ENCODE measurements at regions not wholly inside any gene's neighbourhood (a gene's known extent, or its start where the extent isn't known, plus 50 kb on each side); places are given as distances from the start of the nearest gene placed in this dataset.
A peak's percentile ranks its signal among the peaks of the same experiment; 100 is the strongest.

DNA sequence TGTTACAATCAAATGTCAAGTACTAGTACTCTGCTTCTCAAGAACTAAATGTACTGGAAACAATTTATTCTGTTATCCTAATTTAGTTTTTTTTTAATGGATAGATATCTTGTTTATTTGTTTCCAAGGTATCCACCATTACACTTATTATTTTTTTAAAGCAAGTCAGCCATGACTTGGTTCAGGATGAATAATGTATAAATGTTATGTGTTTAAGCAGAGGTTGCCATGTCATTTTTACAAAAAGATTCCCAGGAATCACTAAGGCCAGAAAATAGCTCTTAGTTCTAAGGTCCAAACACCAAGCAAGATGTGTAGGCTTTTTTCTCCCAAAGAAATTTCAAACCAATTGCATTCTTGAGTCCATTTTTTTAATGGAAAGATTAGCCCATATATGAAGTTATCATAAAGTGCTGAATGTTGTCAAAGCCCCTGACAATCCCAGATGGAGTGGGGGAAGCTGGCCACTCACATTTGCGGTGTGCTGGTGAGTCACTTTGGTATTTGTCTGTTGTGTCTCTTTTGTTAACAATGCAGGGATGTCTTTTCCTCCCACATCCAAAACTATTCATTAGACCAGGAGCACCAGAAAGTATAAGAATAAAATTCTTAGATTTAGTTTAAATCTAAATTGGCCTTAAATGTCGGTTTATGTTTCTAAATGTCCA lies 158.9 kb downstream of the COL6A3 start:
- TF ChIP-seq EZH2 (IDR thresholded peaks at IDR 0.05) (no peak), FOXP2 (optimal IDR thresholded peaks at IDR 0.05; ENCODE audit: control extremely low read depth, extremely low read length, insufficient read depth) (no peak), POLR2AphosphoS5 (IDR thresholded peaks at IDR 0.05; ENCODE audit: borderline replicate concordance, low read depth, low read length) (no peak)

DNA sequence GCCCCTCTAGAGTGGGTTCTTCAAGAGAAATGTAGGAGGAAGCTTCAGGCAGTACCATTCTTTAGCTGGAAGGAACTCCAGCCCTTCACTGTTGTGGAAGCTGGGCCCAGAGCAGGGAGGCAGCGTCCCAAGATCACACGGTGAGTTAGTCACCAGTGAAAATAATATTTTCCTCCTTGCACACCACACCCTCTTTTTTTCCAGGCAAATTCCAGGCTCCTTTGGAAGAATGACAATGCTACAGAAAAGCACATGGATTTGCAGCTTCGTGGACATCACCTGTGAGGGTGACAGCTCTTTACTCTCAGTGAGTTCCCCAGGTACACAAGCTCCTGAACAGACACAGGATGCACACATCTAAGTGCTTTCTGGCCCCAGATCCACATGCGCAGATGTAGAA lies 157.1 kb downstream of the COL6A3 start:
- Histone ChIP-seq H3K27ac (no peak overlapping the region), H3K9me3 (ENCODE audit: low read depth, low read length) (no peaks in the 10 kb centered on the region), H3K36me3 (ENCODE audit: insufficient read depth, low read length) (no peaks in the 10 kb centered on the region), H3K9ac (ENCODE audit: insufficient read length) (no peak overlapping the region), H3K4me3 (no peak overlapping the region)
- DNase-seq (ENCODE audit: low read depth, low spot score): no peak
- TF ChIP-seq POLR2AphosphoS5 (IDR thresholded peaks at IDR 0.05; ENCODE audit: borderline replicate concordance, low read depth, low read length) (no peak), FOXP2 (optimal IDR thresholded peaks at IDR 0.05; ENCODE audit: control extremely low read depth, extremely low read length, insufficient read depth) (no peak), EZH2 (IDR thresholded peaks at IDR 0.05) (no peak)

More for the DNA sequence above, 158.9 kb downstream of the COL6A3 start:
- Histone ChIP-seq H3K4me3 (no peak overlapping the region), H3K36me3 (ENCODE audit: insufficient read depth, low read length) (no peaks in the 10 kb centered on the region), H3K9ac (ENCODE audit: insufficient read length) (no peak overlapping the region), H3K27ac (no peak overlapping the region), H3K9me3 (ENCODE audit: low read depth, low read length) (no peaks in the 10 kb centered on the region)
- no peak for DNase-seq (ENCODE audit: low read depth, low spot score)

DNA sequence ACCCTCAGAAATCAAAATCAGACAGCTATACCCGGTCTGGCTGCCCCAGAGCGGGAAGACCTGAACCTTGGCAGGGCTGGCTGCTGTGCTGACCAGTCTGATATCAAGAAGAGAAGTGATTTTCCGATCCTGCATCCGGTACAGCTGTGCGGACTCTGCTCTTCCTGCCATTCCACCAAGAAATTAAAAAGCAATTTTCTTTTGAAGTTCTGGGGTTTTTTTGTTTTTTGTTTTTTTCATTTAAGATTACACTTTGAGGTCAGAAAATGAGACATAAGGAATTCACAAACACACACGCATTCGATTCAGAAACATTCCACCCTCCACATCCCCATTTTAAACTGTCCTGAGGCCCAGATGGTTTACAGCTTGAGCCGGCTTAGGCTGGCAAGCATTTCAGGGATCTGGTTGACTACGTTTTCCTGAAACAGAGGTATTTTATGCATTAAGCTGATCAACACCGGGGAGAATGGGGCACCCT lies 156.5 kb downstream of the COL6A3 start:
- DNase-seq (ENCODE audit: low read depth, low spot score): no peak
- Histone ChIP-seq H3K9ac (ENCODE audit: insufficient read length) (no peak overlapping the region), H3K27ac (peak overlapping the region; percentile 55), H3K4me3 (no peak overlapping the region), H3K36me3 (ENCODE audit: insufficient read depth, low read length) (no peaks in the 10 kb centered on the region), H3K9me3 (ENCODE audit: low read depth, low read length) (no peaks in the 10 kb centered on the region)
- TF ChIP-seq FOXP2 (optimal IDR thresholded peaks at IDR 0.05; ENCODE audit: control extremely low read depth, extremely low read length, insufficient read depth): no peak
- no peak for TF ChIP-seq POLR2AphosphoS5 (IDR thresholded peaks at IDR 0.05; ENCODE audit: borderline replicate concordance, low read depth, low read length)
- TF ChIP-seq EZH2 (IDR thresholded peaks at IDR 0.05): no peak

DNA sequence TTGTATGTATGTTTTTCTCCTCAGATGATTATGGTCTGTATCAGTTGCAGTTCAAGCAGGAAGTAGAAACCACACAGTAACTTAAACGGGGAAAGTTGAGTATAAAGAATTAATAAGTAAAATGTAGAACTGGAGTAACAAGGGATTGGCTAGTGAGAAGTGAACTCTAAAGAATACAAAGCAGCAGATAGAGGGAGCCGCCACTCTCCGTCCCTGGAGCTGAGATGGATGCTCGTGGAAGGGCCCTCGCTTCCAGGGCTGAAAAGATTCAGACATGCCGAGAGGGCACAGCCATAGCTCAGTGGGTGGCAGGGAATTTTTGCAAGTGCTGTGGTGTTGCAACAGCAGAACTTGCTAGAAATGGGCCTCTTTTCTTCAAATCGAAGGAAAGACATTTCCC lies 155.8 kb downstream of the COL6A3 start:
- DNase-seq (ENCODE audit: low read depth, low spot score): no peak
- TF ChIP-seq EZH2 (IDR thresholded peaks at IDR 0.05): no peak
- Histone ChIP-seq H3K9ac (ENCODE audit: insufficient read length) (peak overlapping the region; percentile 30), H3K36me3 (ENCODE audit: insufficient read depth, low read length) (no peaks in the 10 kb centered on the region), H3K27ac (peak overlapping the region; percentile 55), H3K9me3 (ENCODE audit: low read depth, low read length) (no peaks in the 10 kb centered on the region), H3K4me3 (no peak overlapping the region)

DNA sequence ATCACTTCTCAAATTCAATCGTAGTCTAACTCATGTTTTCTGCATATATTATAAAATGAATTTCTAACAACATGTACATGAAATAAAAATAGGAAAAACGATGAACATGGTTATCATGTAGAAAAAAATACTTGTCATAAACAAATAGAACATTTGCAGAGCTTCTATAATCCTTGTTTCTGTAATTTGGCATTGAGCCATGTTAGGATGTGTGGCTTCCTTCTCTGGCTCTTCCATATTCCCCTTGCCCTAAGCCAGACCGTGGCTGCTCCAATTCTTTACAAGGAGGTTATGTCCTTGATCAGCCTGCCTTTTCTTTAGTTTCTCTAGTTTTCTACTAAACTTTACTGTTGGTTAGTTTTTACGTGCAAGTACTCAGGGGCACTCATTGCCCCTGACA lies 155.3 kb downstream of the COL6A3 start:
- peak overlapping the region; percentile 55; the same call in 1 of the 2 replicates for H3K27ac ChIP-seq
- no peaks in the 10 kb centered on the region for H3K9me3 ChIP-seq (ENCODE audit: low read depth, low read length)

DNA sequence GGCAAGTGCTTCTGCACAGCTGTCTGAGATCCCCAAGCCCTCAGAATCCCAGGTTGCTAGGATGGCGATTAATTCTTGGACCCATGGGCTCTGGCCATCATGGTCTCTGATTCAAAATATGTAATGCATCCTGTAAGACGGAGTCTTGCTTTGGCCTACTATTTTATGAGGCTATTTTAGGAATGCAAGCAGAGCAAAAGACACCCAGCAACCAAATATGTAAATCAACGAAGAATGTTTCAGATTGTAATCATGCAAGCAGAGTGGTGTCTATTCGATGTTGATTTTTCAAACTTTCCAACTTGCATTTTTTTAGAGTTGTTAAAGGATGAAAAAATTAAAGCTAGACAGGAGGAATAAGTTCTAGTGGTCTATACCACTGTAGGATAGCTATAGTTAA lies 154.8 kb downstream of the COL6A3 start:
- Histone ChIP-seq H3K4me3 (no peak overlapping the region), H3K27ac (no peak overlapping the region), H3K36me3 (ENCODE audit: insufficient read depth, low read length) (no peaks in the 10 kb centered on the region), H3K9ac (ENCODE audit: insufficient read length) (no peak overlapping the region), H3K9me3 (ENCODE audit: low read depth, low read length) (no peaks in the 10 kb centered on the region)
- no peak for TF ChIP-seq EZH2 (IDR thresholded peaks at IDR 0.05)
- TF ChIP-seq POLR2AphosphoS5 (IDR thresholded peaks at IDR 0.05; ENCODE audit: borderline replicate concordance, low read depth, low read length): no peak
- no peak for TF ChIP-seq FOXP2 (optimal IDR thresholded peaks at IDR 0.05; ENCODE audit: control extremely low read depth, extremely low read length, insufficient read depth)
- no peak for DNase-seq (ENCODE audit: low read depth, low spot score)

More for the DNA sequence above, 155.3 kb downstream of the COL6A3 start:
- Histone ChIP-seq H3K36me3 (ENCODE audit: insufficient read depth, low read length) (no peaks in the 10 kb centered on the region), H3K4me3 (0 out of 2 replicates have a peak overlapping the region, but pooled peaks have one; percentile 5), H3K9ac (ENCODE audit: insufficient read length) (peak overlapping the region; percentile 30)
- TF ChIP-seq EZH2 (IDR thresholded peaks at IDR 0.05) (no peak), FOXP2 (optimal IDR thresholded peaks at IDR 0.05; ENCODE audit: control extremely low read depth, extremely low read length, insufficient read depth) (no peak), POLR2AphosphoS5 (IDR thresholded peaks at IDR 0.05; ENCODE audit: borderline replicate concordance, low read depth, low read length) (no peak)
- DNase-seq (ENCODE audit: low read depth, low spot score): no peak

DNA sequence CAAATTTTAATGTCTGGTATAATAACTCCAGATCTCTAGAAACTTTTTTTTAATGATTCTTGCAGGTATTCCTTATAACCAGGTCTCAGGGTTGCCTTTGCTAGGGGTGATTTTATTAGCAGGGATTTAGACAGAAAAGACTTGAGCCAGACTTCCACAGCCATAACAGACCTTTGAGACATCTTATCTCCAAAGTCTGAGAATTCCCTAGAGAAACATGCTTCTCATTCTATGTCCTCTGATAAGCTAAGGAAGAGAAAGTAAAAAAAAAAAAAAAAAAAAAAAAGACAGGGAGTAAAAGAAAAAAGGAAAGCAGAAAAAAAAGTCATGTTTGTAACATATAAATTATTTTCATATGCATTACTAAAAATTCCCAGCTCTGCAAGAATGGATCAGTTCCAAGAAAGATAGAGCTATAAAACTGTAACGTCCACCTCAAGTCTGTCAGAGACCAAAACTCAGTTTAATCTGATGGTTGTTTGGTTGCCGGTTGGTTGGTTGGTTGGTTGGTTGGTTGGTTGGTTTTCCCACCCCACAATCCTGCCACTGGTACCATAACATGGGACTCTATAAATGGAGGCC lies 153.8 kb downstream of the COL6A3 start:
- Histone ChIP-seq H3K9me3 (ENCODE audit: low read depth, low read length) (no peaks in the 10 kb centered on the region), H3K36me3 (ENCODE audit: insufficient read depth, low read length) (no peaks in the 10 kb centered on the region), H3K27ac (no peak overlapping the region), H3K9ac (ENCODE audit: insufficient read length) (no peak overlapping the region), H3K4me3 (no peak overlapping the region)
- no peak for TF ChIP-seq POLR2AphosphoS5 (IDR thresholded peaks at IDR 0.05; ENCODE audit: borderline replicate concordance, low read depth, low read length)
- no peak for TF ChIP-seq FOXP2 (optimal IDR thresholded peaks at IDR 0.05; ENCODE audit: control extremely low read depth, extremely low read length, insufficient read depth)
- TF ChIP-seq EZH2 (IDR thresholded peaks at IDR 0.05): no peak
- no peak for DNase-seq (ENCODE audit: low read depth, low spot score)

DNA sequence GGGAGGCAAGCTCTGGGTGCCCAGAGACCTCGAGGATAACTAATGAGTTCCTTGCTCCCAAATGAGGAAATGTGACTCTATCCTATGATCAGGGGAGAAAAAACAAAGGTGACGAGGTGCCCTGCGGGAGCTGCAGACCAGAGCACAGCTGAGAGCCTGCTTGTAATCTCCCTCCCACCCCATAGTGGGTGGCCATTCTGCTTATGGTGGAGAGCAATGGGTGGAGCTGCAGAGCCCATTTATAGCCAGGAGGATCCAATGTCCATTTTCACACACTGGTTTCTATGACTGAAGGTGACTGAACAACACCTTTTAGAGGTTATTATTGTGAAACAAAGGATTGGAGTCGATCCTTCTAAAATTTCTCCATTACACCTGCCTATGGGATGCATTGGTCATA lies 153.3 kb downstream of the COL6A3 start:
- no peak for TF ChIP-seq FOXP2 (optimal IDR thresholded peaks at IDR 0.05; ENCODE audit: control extremely low read depth, extremely low read length, insufficient read depth)
- no peak overlapping the region for H3K9ac ChIP-seq (ENCODE audit: insufficient read length)
- H3K4me3 ChIP-seq: no peak overlapping the region

DNA sequence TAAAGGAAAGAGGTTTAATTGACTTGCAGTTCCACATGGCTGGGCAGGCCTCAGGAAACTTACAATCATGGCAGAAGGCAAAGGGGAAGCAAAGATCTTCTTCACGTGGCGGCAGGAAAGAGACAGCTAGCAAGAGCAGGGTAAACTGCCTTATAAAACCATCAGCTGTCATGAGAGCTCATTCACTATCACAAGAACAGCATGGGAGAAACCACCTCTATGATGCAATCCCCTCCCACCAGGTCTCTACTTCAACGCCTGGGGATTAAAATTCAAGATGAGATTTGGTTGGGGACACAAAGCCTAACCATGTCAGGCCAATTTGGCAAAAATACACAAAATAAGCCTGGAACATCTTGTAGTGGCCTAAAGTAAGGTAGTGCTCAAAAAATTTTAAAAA lies 152.6 kb downstream of the COL6A3 start:
- no peak for DNase-seq (ENCODE audit: low read depth, low spot score)
- no peak for TF ChIP-seq POLR2AphosphoS5 (IDR thresholded peaks at IDR 0.05; ENCODE audit: borderline replicate concordance, low read depth, low read length)
- H3K4me3 ChIP-seq: no peak overlapping the region
- no peak overlapping the region for H3K27ac ChIP-seq
- no peaks in the 10 kb centered on the region for H3K36me3 ChIP-seq (ENCODE audit: insufficient read depth, low read length)
- no peaks in the 10 kb centered on the region for H3K9me3 ChIP-seq (ENCODE audit: low read depth, low read length)
- H3K9ac ChIP-seq (ENCODE audit: insufficient read length): no peak overlapping the region

More for the DNA sequence above, 153.3 kb downstream of the COL6A3 start:
- H3K36me3 ChIP-seq (ENCODE audit: insufficient read depth, low read length): no peaks in the 10 kb centered on the region
- H3K9me3 ChIP-seq (ENCODE audit: low read depth, low read length): no peaks in the 10 kb centered on the region
- H3K27ac ChIP-seq: no peak overlapping the region
- DNase-seq (ENCODE audit: low read depth, low spot score): no peak

Measured in SK-N-MC (cell line).